Effector memory CD8-positive, alpha-beta T cell (primary cell): ENCODE measurements at regions not wholly inside any gene's neighbourhood (a gene's known extent, or its start where the extent isn't known, plus 50 kb on each side); places are given as distances from the start of the nearest gene placed in this dataset.

Experiments
- ATAC-seq: fragments of 150-1000 bp; cut with Tn5 transposase; replicated peaks from 2 replicates; pipeline ENCODE4 v1.10.0; 2021; ENCODE audit warnings: mild to moderate bottlenecking, moderate library complexity
- DNase-seq, 3 experiments: peaks; one replicate each; pipeline ENCODE4 v3.0.0; 2021
- H3K27ac Mint-ChIP-seq, 2 donors: one replicate each; pipeline ENCODE4 v1.8.0; 2022; ENCODE audit warnings: mild to moderate bottlenecking in 2 of 2, mixed read lengths in 2 of 2, moderate library complexity in 2 of 2
- H3K27me3 Mint-ChIP-seq, 2 donors: one replicate each; pipeline ENCODE4 v1.8.0; 2022; ENCODE audit warnings: mixed read lengths in 2 of 2
- H3K36me3 Mint-ChIP-seq: one replicate; pipeline ENCODE4 v1.8.0; 2022; ENCODE audit warnings: mild to moderate bottlenecking, moderate library complexity, mixed read lengths; ENCODE audit not compliant: insufficient read depth
- H3K4me1 Mint-ChIP-seq, 2 donors: one replicate each; pipeline ENCODE4 v1.8.0; 2022; ENCODE audit warnings: low read depth in 2 of 2, mixed read lengths in 2 of 2
- H3K4me3 Mint-ChIP-seq, 2 donors: one replicate each; pipeline ENCODE4 v1.8.0; 2022; ENCODE audit warnings: mild to moderate bottlenecking in 2 of 2, mixed read lengths in 2 of 2, moderate library complexity in 2 of 2
- H3K9me3 Mint-ChIP-seq, 2 donors: one replicate each; pipeline ENCODE4 v1.8.0; 2022; ENCODE audit warnings: mixed read lengths in 2 of 2

- H3K9me3 Mint-ChIP-seq: peaks cover 0 to 15% of the 10 kb centered on the region in 2 donors
- no peak overlapping the region for H3K27ac Mint-ChIP-seq
- H3K4me3 Mint-ChIP-seq: no peak overlapping the region
- no peaks in the 10 kb centered on the region for H3K4me1 Mint-ChIP-seq
- no peaks in the 10 kb centered on the region for H3K27me3 Mint-ChIP-seq
- ATAC-seq (no peak), DNase-seq (no peak)
- no peaks in the 10 kb centered on the region for H3K36me3 Mint-ChIP-seq
Observed at GRCh38 chr1:95984798-95985374, 736.7 kb upstream of the PTBP2 start.

GRCh38 chr1:95990033-95990432 is 731.6 kb upstream of the PTBP2 start:
- H3K27me3 Mint-ChIP-seq: no peaks in the 10 kb centered on the region
- no peak overlapping the region for H3K27ac Mint-ChIP-seq
- H3K4me3 Mint-ChIP-seq: no peak overlapping the region
- no peak for ATAC-seq
- H3K9me3 Mint-ChIP-seq: peaks cover 7 to 16% of the 10 kb centered on the region in 2 donors
- no peaks in the 10 kb centered on the region for H3K4me1 Mint-ChIP-seq
- no peaks in the 10 kb centered on the region for H3K36me3 Mint-ChIP-seq
- DNase-seq: no peak

GRCh38 chr1:95991787-95992520 is 729.6 kb upstream of the PTBP2 start:
- ATAC-seq (no peak), DNase-seq (no peak)
- H3K36me3 Mint-ChIP-seq: no peaks in the 10 kb centered on the region
- no peak overlapping the region for H3K27ac Mint-ChIP-seq
- H3K9me3 Mint-ChIP-seq: peaks cover 13% of the 10 kb centered on the region in 2 donors
- H3K27me3 Mint-ChIP-seq: no peaks in the 10 kb centered on the region
- no peaks in the 10 kb centered on the region for H3K4me1 Mint-ChIP-seq
- H3K4me3 Mint-ChIP-seq: no peak overlapping the region

- no peak for DNase-seq
- H3K4me3 Mint-ChIP-seq: no peak overlapping the region
- no peaks in the 10 kb centered on the region for H3K4me1 Mint-ChIP-seq
- no peak overlapping the region for H3K27ac Mint-ChIP-seq
- no peaks in the 10 kb centered on the region for H3K27me3 Mint-ChIP-seq
- H3K36me3 Mint-ChIP-seq: no peaks in the 10 kb centered on the region
- ATAC-seq: no peak
- H3K9me3 Mint-ChIP-seq: peaks cover 9 to 13% of the 10 kb centered on the region in 2 donors
Observed at GRCh38 chr1:95994643-95995042, 726.9 kb upstream of the PTBP2 start.

GRCh38 chr1:96002201-96002600 is 719.4 kb upstream of the PTBP2 start:
- Mint-ChIP-seq H3K9me3 (peaks cover 2 to 21% of the 10 kb centered on the region in 2 donors), H3K27ac (no peak overlapping the region), H3K4me3 (no peak overlapping the region), H3K4me1 (no peaks in the 10 kb centered on the region), H3K36me3 (no peaks in the 10 kb centered on the region), H3K27me3 (no peaks in the 10 kb centered on the region)
- ATAC-seq (no peak), DNase-seq (no peak)

GRCh38 chr1:96002969-96003964 is 718.3 kb upstream of the PTBP2 start:
- Mint-ChIP-seq H3K4me1 (no peaks in the 10 kb centered on the region), H3K4me3 (no peak overlapping the region), H3K27ac (no peak overlapping the region), H3K9me3 (peaks cover 2 to 21% of the 10 kb centered on the region in 2 donors), H3K27me3 (no peaks in the 10 kb centered on the region), H3K36me3 (no peaks in the 10 kb centered on the region)
- no peak for DNase-seq
- ATAC-seq: no peak

GRCh38 chr1:96009831-96010434 is 711.7 kb upstream of the PTBP2 start:
- Mint-ChIP-seq H3K4me3 (no peak overlapping the region), H3K4me1 (no peaks in the 10 kb centered on the region), H3K27me3 (no peaks in the 10 kb centered on the region), H3K36me3 (no peaks in the 10 kb centered on the region), H3K27ac (no peak overlapping the region), H3K9me3 (peaks cover 4 to 13% of the 10 kb centered on the region in 2 donors)
- no peak for DNase-seq
- ATAC-seq: no peak

GRCh38 chr1:96011606-96012005 is 710.0 kb upstream of the PTBP2 start:
- Mint-ChIP-seq H3K36me3 (no peaks in the 10 kb centered on the region), H3K27ac (no peak overlapping the region), H3K4me3 (no peak overlapping the region), H3K9me3 (peaks cover 0 to 7% of the 10 kb centered on the region in 2 donors), H3K27me3 (no peaks in the 10 kb centered on the region), H3K4me1 (no peaks in the 10 kb centered on the region)
- ATAC-seq (no peak), DNase-seq (no peak)

GRCh38 chr1:96016219-96016618 is 705.4 kb upstream of the PTBP2 start:
- Mint-ChIP-seq H3K27me3 (no peaks in the 10 kb centered on the region), H3K4me3 (no peak overlapping the region), H3K9me3 (peaks cover 9 to 18% of the 10 kb centered on the region in 2 donors), H3K36me3 (no peaks in the 10 kb centered on the region), H3K27ac (no peak overlapping the region), H3K4me1 (no peaks in the 10 kb centered on the region)
- no peak for DNase-seq
- ATAC-seq: no peak

GRCh38 chr1:96020378-96020777 is 701.2 kb upstream of the PTBP2 start:
- DNase-seq: no peak
- no peak overlapping the region for H3K4me3 Mint-ChIP-seq
- H3K9me3 Mint-ChIP-seq: peaks cover 8 to 18% of the 10 kb centered on the region in 2 donors
- no peak for ATAC-seq
- H3K4me1 Mint-ChIP-seq: no peaks in the 10 kb centered on the region
- H3K36me3 Mint-ChIP-seq: no peaks in the 10 kb centered on the region
- H3K27ac Mint-ChIP-seq: no peak overlapping the region
- H3K27me3 Mint-ChIP-seq: no peaks in the 10 kb centered on the region

- no peak overlapping the region for H3K4me3 Mint-ChIP-seq
- H3K27me3 Mint-ChIP-seq: no peaks in the 10 kb centered on the region
- H3K4me1 Mint-ChIP-seq: no peaks in the 10 kb centered on the region
- H3K9me3 Mint-ChIP-seq: peaks cover 5 to 6% of the 10 kb centered on the region in 2 donors
- ATAC-seq (no peak), DNase-seq (no peak)
- no peak overlapping the region for H3K27ac Mint-ChIP-seq
- H3K36me3 Mint-ChIP-seq: no peaks in the 10 kb centered on the region
Observed at GRCh38 chr1:96025062-96025461, 696.5 kb upstream of the PTBP2 start.

- Mint-ChIP-seq H3K36me3 (no peaks in the 10 kb centered on the region), H3K4me1 (no peaks in the 10 kb centered on the region), H3K27ac (no peak overlapping the region), H3K9me3 (peaks cover 0 to 5% of the 10 kb centered on the region in 2 donors), H3K27me3 (no peaks in the 10 kb centered on the region), H3K4me3 (no peak overlapping the region)
- DNase-seq (no peak), ATAC-seq (no peak)
Observed at GRCh38 chr1:96028071-96028470, 693.5 kb upstream of the PTBP2 start.

GRCh38 chr1:96030312-96030711 is 691.3 kb upstream of the PTBP2 start:
- no peaks in the 10 kb centered on the region for H3K27me3 Mint-ChIP-seq
- H3K36me3 Mint-ChIP-seq: no peaks in the 10 kb centered on the region
- no peak overlapping the region for H3K27ac Mint-ChIP-seq

More at GRCh38 chr1:96030312-96030711, 691.3 kb upstream of the PTBP2 start:
- Mint-ChIP-seq H3K4me3 (no peak overlapping the region), H3K4me1 (no peaks in the 10 kb centered on the region), H3K9me3 (peaks cover 0 to 2% of the 10 kb centered on the region in 2 donors)
- DNase-seq: no peak
- no peak for ATAC-seq
